ENCODE measurements at regions not wholly inside any gene's neighbourhood (a gene's known extent, or its start where the extent isn't known, plus 50 kb on each side); places are given as distances from the start of the nearest gene placed in this dataset.

DNA sequence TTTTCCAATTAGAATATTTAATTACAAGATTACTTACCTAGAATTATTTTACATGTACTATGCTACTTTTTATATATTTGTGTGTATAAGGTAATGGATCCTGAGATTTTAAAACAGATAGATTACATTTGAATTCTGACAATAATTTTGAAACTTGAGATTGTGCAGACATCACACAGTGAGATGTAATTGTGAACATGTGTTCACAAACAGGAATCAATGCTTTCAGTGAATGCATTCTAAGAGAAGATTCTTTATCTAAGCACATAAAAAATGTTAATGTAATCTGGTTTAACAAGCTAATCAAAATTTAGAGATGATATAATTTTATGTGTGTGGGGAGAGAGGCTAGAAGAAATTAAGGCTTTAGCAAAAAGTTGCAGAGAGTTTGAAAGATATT is 1925.5 kb downstream of the ARAP2 start:
- no peak for TF ChIP-seq POLR2A (IDR thresholded peaks at IDR 0.05)
- TF ChIP-seq, protein P1, sequence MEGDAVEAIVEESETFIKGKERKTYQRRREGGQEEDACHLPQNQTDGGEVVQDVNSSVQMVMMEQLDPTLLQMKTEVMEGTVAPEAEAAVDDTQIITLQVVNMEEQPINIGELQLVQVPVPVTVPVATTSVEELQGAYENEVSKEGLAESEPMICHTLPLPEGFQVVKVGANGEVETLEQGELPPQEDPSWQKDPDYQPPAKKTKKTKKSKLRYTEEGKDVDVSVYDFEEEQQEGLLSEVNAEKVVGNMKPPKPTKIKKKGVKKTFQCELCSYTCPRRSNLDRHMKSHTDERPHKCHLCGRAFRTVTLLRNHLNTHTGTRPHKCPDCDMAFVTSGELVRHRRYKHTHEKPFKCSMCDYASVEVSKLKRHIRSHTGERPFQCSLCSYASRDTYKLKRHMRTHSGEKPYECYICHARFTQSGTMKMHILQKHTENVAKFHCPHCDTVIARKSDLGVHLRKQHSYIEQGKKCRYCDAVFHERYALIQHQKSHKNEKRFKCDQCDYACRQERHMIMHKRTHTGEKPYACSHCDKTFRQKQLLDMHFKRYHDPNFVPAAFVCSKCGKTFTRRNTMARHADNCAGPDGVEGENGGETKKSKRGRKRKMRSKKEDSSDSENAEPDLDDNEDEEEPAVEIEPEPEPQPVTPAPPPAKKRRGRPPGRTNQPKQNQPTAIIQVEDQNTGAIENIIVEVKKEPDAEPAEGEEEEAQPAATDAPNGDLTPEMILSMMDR (IDR thresholded peaks at IDR 0.05), result no peak

Measured in right lobe of liver (tissue), 4 donors.